ENCODE measurements at regions not wholly inside any gene's neighbourhood (a gene's known extent, or its start where the extent isn't known, plus 50 kb on each side); places are given as distances from the start of the nearest gene placed in this dataset.
"Not testable (repeated sequence)": the region's sequence is repeated elsewhere in the genome, so short reads cannot be mapped to it uniquely, and the experiment has no call there.

GRCh38 chr7:8809320-8809719 is 375.9 kb downstream of the NXPH1 start:
- no peak for DNase-seq

GRCh38 chr7:8817448-8818036 is 384.1 kb downstream of the NXPH1 start:
- no peak for DNase-seq

GRCh38 chr7:8818406-8818805 is 385.0 kb downstream of the NXPH1 start:
- DNase-seq, result no peak

GRCh38 chr7:8822595-8822994 is 389.2 kb downstream of the NXPH1 start:
- DNase-seq, result no peak

- no peak for DNase-seq
Measured at GRCh38 chr7:8823486-8823885, 390.1 kb downstream of the NXPH1 start.

GRCh38 chr7:8827329-8827728 is 393.9 kb downstream of the NXPH1 start:
- DNase-seq, result no peak

- DNase-seq, result no peak
Measured at GRCh38 chr7:8829100-8829499, 395.7 kb downstream of the NXPH1 start.

- no peak for DNase-seq
Measured at GRCh38 chr7:8831376-8831775, 398.0 kb downstream of the NXPH1 start.

- DNase-seq, result no peak
Measured at GRCh38 chr7:8833355-8833754, 399.9 kb downstream of the NXPH1 start.

- no peak for DNase-seq
Measured at GRCh38 chr7:8841171-8841570, 407.8 kb downstream of the NXPH1 start.

- DNase-seq, result no peak
Measured at GRCh38 chr7:8871716-8872115, 438.3 kb downstream of the NXPH1 start.

GRCh38 chr7:8881916-8882315 is 448.5 kb downstream of the NXPH1 start:
- DNase-seq, result no peak

- DNase-seq, result no peak
Measured at GRCh38 chr7:8885480-8886000, 452.1 kb downstream of the NXPH1 start.

- DNase-seq, result not testable (repeated sequence)
Measured at GRCh38 chr7:8890346-8890745, 456.9 kb downstream of the NXPH1 start.

- no peak for DNase-seq
Measured at GRCh38 chr7:8893775-8894174, 460.4 kb downstream of the NXPH1 start.

GRCh38 chr7:8906396-8907075 is 473.1 kb downstream of the NXPH1 start:
- DNase-seq, result no peak

- DNase-seq, result no peak
Measured at GRCh38 chr7:8908889-8909288, 475.5 kb downstream of the NXPH1 start.

GRCh38 chr7:8913682-8914081 is 480.3 kb downstream of the NXPH1 start:
- DNase-seq, result no peak

- DNase-seq, result no peak
Measured at GRCh38 chr7:8921807-8922206, 488.4 kb downstream of the NXPH1 start.

- DNase-seq, result no peak
Measured at GRCh38 chr7:8922726-8923125, 489.3 kb downstream of the NXPH1 start.

- no peak for DNase-seq
Measured at GRCh38 chr7:8923164-8923806, 489.9 kb downstream of the NXPH1 start.

- DNase-seq, result no peak
Measured at GRCh38 chr7:8931906-8932646, 498.7 kb downstream of the NXPH1 start.

- no peak for DNase-seq
Measured at GRCh38 chr7:8932751-8933150, 499.3 kb downstream of the NXPH1 start.

GRCh38 chr7:8937204-8937603 is 503.8 kb downstream of the NXPH1 start:
- DNase-seq, result no peak
